Mucosa of gallbladder (tissue), 1 donor: ENCODE measurements at regions not wholly inside any gene's neighbourhood (a gene's known extent, or its start where the extent isn't known, plus 50 kb on each side); places are given as distances from the start of the nearest gene placed in this dataset.

ENCODE experiments used
- DNase-seq: peaks from one replicate; pipeline ENCODE4 v3.0.0-alpha.2; 2020; ENCODE audit warnings: low spot score
- donor health status: DM: no; HTN: no; CAD: no.

DNA sequence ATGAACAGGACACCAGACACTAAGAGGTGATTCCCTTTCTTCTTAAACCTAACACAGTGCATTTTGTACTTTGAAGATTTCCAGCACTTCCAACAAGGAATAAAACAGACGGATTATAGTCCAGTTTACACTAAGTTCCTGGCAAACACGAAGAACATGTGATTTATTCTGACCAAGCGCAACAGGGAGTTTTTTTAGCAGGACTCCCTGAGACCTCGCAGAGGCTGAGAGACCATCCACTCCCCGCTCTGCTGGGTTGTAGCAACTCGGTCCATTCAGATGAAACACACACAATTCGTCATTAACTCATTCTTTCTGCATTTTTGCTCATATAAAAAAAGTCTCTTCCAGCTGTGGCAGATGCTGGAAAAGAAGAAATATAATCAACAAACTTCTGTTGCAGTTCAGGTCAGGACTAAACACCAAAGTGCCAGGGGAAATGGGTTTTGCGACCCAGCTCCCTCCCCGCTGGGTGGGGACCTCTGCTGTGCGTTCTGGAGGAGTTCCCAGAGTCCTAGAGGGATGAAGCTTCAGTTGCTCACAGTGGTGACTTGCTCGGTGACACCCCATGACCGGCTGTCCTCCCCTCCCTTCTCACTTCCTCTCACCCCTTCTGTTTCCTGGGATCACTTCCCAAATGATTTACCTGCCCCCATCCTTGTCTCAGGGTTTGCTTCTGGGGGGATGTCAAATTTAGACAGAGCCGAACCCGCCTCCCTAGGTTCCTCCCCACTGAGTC is 52.5 kb downstream of the KCNF1 start:
- no peak for DNase-seq

DNA sequence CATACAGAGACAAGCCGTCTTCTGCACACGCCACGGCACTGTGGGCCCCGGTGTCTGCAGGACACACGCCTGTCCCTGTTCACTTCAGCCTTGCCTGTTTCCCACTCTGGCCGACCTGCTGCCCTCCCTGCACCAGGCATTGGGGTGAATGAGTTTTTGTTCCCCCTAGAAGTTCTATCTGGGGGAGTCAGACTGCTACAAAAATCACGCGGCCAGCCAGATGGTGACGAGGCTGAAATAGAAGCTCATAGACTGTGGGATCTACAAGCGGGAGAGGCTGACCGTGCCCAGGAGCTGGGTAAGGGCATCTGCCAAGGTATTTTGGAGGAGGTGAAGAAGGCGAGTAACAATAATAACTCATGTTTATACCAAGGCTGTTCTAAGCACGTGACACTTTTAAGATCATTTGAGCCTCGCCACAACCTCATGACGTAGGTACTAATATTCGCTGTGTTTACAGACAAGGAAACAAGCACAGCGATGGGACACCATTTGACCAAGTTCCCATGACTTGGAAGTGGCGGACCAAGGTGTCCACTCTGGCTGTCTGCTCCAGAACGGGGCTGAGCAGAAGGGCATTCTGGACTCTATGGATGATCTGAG is 53.6 kb downstream of the KCNF1 start:
- DNase-seq = no peak

DNA sequence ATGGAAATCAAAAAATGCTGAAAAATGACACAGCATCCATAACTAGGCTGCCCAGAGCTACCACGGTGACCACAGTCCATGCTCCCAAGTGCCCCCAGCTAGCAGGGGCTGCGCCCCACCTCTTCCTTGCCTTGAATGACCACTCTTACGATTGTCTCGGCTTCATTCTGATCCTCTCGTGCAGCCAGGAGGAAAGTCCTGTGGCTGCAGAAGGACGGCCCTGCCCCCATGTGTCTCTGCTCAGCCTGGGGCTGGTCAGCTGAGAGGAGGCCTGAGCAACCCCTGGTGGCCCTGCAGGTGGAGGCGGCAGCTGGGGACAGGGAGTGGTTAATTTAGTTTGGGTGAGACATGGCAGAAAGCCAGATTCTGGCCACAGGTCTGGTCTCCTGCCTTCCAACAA is 54.3 kb downstream of the KCNF1 start:
- no peak for DNase-seq

DNA sequence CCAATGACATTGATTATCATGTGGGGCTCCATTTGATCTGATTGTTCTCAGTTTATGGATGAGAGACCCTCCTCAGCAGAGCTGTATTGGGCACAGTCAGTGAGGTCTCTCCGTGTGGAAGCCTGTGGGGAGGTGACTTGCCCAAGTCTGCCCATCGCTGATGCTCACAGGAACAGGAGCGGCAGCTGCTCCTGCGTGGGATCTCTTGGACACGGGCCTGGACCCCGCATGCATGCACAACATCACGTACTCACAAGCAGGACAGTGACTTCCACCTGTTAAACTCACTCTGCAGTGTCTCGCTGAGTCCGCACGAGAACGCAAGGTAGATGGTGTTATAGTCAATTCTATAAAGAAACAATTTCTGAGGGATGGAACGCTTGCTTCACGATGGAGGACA is 55.0 kb downstream of the KCNF1 start:
- no peak for DNase-seq

DNA sequence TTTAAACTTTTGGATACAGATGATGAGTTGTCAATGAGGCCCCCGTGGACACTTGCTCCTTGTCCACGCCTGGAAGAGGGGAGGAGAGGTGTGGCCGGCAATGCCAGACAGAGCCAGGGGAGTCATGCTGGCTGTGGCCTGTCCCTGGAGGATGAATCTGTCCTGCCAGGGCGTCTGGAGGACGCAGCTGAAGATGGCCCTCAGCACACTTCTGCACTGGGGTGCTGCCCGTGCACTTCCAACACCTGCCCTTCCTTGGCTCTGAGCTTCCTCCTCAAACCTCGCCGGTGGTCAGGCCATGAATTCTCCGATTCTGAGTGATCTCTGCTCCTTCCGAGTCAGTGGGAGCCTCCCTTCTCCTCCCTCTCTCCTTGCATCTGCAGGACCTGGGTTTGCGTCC is 56.4 kb downstream of the KCNF1 start:
- no peak for DNase-seq

DNA sequence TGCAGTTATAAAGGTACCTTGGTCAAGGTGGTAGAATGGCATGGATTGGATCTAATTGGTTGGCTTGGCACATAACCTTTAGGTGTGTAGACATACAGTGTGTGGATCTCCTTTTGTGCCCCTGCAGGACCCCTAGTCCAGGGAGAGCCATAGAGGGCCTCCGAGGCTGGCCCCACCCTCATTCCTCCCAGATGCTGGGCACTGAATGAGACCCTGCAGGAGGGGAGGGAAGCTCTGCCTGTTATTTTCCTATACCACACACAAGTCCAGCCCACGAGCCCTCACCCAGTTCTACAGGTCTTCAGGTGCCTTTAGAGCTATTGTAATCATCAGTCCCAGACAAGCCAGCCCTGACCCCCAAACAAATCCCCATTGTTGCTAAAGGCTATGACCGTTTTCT is 58.9 kb downstream of the KCNF1 start:
- DNase-seq = no peak

DNA sequence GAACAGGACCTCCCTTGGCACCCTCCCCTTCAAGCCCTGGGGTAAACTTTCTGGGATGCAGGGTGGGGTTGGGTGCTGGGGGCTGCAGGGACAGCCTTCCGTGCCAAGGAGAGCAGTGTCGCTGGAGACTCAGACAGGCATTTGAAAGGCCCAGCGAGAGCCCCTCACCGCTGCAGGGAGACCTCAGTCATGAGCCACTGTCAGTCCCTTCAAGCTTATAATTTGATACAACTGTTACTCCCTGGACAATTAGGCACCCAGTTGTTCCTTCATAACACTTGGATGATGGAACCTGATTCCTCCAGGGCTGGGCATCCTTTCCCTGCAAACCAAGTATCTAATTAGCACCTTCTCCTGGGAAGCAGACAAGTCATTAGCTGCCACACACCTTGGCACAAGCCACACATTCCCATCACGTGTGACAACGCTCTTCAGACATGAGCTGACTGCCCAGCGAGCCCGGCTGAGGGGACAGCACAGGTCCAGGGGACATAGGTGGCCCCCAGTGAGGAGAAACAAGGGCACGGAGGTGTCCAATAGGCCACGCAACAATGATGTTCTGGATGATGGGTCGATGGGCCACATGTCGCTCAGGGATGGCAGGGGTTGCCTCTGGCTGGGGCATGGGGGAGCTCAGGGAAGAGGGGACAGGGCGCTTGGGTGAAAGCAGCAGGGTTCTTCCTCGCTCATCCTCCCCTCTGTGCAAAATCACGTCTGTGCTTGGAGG is 59.6 kb downstream of the KCNF1 start:
- DNase-seq = no peak

DNA sequence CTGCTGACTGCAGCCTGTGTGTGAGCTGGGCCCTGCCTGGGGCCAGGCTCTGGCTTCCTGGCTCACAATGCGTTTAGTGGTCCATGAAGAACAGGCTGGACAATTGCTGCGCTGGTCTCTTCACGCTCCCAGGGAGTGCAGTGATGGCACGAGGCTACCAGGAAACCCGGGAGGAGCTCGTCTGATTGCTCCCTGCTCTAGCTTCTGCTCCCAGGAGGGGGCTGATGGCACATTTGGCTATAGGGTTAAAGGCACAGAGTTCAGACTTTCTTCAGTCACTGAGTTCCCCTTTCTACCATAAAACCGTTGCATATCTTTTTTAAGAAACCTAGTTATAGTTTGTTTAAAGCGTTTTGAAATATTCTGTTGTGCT is 60.1 kb downstream of the KCNF1 start:
- DNase-seq = no peak

DNA sequence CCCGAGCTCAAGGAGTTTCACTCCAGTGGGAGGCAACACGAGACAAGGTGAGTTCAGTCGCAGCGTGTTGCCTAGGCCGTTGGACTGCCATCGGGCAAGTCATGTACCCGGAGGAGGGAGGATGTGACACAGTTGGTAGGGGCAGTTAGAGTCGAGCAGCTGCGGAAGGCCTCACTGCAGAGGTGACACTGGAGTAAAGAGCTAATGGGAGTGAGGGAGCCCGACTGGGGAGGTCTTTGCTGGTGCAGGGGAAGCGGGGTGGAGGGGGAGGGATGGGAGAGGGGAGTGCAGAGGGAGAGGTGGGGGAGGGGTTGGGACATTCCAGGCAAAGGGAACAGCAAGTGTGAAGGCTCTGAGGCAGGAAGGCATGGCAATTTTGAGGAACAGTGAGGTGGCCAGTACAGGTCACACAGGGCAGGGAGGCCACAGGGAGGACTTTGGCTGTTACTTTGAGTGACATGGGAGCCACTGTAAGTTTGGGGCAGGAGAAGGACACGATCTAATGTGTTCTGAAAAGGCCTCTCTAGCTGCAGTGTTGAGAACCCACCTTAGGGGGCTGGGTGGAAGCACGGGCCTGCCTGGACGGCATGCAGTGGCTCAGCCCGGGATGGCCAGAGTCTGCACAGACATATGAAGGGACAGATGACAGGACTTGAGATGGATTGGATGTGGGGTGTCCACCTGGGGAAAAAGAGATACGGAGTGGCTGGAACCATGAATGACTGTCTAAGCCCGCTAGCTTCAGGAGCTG is 61.1 kb downstream of the KCNF1 start:
- DNase-seq = no peak

DNA sequence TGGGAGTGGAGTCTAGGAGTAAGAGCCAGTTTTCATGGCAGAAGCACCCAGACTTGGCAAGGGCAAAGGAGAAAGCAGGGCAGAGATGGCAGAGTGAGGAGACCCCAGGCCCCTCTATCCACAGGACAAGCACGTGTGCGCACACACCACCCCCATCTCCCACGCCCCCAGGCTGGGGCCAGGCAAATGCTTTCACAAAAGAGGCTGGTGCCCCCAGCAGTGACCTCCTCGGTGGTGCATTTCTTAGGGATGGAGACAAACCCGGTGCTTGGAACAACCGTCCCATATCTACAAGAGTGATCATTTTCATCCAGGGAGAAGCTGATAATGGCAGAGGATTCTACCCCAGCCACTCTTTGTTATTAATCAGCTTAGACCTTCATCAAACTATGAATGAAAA is 62.0 kb downstream of the KCNF1 start:
- DNase-seq = no peak

DNA sequence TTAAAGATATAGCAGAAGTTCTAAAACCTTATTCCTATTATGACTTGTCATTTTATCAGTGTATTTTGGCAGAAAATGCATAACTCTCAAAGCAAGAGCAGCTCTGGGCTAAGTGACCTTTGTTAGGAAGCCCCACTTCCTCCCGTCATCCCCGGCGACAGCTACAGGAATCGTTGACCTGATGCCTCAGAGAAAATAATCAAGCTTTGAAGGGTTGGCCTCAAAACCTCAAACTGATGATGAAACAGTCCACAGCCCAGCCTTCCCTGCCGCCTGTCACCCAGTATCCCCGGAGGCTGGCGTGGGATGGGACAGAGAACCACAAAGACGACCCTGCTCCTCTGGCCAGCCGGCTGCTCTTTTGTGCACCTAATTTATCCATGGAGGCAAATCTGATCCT is 65.3 kb downstream of the KCNF1 start:
- DNase-seq = no peak

DNA sequence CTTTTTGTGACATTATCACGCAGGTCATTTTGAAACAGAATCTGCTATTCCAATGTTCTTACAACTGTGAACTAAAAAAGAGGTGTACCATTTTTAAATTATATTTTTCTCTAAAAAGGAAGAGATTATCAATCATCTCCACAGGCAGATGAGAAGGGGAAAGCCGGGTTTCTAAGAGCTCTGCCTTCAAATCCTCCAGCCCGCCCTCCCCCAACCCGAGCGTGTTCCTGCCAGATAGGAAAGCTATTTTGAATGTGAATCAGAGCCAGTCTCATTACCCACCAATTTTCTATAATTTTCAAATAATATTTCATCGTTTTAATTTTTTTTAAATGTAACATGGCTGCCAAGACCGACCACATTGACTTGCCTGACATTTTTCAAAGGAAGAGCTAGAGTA is 65.9 kb downstream of the KCNF1 start:
- DNase-seq = no peak

DNA sequence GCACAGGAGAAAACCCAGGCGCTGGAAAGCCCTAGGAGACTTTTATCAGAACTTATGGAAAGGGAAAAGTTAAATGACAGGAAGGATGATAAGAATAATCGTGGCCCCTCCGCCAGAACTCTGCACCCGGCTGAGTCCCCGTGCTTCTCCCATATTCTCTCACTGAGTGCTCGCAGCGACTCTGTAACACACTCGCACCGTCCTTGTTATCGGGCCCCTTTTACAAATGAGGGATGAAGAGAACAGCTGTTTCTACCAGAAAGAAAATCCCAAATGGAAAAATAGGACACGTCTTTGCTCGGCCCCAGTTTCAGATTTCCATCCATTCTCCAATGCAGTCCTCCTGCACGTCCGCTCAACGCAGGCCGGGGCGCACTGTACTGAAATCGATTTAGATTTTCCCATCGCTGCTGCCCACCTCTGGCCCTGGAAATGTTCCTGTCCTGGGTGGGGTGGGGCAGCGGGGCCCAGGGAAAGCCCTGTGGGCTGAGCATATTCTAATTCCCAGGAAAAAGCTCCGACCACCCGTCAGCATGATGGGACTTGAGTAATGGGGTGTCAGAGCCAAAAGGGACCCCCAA is 66.4 kb downstream of the KCNF1 start:
- DNase-seq = no peak

DNA sequence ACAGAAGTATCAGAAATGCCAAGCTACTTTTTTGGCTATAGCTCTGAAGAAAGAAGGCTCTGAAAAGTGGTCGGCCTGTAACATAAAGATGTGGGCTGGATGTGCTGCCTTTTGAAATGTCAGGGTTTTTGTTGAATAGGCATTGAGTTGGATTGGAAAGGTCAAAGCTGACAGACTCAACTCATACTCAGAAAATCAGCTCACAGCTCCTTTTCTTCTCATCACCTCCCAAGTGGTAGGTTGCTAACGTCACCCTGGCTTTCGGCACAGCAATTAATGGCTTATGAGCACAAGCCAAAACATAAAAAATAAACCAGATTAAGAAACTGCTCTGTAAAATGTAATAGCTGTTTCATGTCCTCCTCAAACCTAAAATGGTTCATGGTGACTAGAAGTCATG is 68.3 kb downstream of the KCNF1 start:
- DNase-seq = no peak

DNA sequence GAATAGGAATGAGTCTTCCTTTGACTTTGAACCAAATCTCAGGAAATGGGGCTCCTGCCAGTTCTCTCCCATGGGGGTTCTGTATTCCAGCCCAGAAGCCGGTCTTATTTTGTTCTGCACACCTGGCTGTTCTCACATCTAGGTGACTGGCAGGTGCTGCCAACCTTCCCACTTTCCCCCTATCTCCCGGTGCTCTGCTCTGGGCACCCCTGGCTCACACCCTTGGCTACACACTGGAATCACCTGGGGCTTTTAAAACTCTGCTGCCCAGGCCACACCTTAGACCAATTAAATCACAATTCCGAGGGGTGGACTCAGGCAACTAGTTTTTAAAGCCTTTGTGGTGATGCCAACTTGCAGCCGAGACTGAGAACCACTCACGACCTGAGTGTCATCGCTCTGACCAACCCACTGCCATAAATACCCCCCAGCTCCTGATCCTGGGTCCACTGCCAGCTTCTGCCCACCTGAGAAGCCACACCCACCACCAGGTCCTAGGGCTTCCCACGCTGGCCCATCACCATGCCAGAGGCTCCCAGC is 69.2 kb downstream of the KCNF1 start:
- no peak for DNase-seq

DNA sequence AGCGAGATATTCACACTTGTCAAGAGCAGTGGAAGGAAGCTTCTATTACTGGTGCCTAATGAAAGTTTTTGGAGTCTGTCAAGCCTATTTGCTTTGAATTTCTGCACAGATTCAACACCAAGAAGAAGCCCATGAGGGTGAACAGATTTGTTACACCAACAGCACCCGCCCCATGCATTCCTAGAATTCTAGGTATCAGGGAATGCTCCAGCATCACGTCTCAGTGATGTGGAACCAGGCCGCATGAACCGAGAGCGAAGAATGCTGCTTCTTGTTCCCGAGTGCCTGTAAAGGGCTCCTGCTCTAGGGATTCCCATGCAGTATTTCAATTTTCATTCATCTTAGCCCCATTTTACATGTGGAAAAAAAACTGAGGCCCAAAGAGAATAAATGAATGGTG is 69.7 kb downstream of the KCNF1 start:
- no peak for DNase-seq

DNA sequence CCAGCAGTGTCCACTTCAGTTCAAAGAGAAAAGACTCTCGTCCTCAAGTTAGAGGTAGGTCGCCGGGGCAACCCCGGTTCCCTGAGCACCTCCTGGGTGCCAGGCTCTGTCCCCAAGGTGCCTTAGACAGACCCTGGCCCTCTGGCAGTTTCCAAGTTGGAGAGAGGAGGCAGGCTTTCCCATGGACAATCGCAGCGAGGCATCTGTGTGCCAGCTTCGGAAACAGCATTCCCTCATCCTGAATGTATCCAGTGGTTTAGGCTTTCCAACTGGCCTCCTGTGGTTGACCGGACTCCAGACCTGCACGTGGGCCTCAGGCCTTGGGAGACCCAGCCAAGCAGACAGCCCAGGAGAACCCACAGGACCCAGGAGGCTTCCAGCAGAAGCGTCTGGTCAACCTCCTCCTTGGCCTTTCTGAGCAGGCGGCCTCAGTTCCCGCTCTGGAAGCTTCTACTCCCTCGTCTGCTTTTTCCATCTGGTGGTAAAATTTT is 70.3 kb downstream of the KCNF1 start:
- no peak for DNase-seq

DNA sequence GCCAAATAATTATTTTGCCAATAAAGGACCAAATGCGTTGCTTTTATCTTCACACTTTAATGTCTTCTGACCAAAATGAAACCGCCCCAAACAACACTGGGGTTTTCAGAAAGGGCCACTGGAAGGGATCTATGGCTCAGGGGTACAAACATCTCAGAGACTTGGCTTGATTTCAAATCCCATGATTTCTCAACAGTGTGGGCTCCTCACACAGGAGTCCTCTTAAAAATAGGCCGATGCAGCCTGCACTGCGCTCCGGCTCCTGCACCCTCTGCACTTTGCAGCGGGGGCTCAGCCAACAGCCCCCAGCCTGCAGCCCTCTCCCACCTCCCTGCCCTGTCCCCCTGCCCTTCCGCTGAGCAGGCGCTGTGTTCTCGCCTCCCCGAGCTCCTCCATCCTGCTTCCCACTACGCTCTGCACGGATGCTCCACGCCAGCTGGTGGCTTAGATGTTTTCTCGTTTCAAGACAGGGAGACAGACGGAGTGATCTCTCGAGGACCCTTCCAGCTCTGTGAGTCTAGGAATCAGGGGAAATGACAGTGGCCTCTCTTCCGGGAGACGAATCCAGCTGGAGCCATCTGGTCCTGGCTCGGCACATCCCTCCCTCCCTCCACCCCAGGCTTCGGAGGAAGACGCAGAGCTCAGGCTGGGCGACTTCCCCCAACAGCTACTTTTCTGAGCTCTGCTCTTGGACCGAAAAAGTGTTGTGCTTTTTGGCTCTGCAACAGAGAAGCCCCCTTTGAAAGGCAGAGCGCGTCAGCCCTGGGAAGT is 71.4 kb downstream of the KCNF1 start:
- no peak for DNase-seq

DNA sequence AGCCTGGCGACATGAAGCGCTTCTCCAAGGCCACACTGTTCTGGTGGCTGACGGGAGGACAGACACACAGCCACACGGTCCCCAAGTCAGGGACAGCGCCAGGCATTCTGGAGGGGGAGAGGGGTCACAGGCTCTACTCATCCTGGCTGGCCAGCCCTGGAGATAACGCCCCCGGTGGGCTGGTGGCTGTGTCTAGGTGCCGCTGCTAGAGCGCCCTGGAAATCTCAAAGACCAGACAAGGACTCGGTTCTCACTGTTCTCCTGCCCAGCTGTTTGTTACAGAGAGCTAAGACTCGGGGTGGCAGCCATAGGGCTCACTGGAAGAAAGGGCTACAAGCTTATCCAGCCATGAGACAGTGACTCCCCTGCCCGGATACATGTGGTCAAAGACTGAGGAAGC is 72.0 kb downstream of the KCNF1 start:
- no peak for DNase-seq

DNA sequence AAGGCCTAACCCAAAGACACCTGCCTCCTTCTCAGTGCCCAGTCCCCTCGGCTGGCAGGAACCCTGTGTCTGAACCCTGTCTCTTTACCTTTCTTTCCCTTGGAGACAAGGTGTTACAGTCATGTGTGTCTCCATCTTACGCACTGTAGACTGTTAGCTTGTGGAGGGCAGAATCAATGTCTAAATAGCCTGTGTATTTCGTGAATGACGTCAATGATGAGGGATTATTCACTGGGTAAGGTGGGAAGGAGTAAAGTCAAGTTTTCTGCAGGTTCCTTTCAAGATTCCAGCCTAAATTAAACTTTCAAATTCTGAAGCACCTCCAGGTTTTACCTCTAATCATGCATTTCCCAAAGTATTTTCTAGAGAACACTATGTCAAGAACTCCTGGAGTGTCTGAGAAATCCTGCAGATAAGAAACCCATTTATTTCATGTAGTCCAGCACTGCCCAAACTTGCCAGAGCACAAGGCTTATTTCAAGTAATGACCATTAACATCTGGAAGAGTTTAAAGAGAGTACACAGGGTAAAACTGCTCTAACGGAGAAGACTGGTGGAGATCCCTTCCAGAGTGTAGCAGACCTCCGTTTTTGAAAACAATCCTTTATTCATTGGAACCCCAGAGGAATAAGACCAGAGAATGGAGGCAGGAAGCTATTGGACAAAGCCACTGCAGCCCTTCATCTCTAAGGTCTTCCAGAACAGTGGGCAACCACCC is 72.8 kb downstream of the KCNF1 start:
- DNase-seq = no peak
